ENCODE measurements at regions not wholly inside any gene's neighbourhood (a gene's known extent, or its start where the extent isn't known, plus 50 kb on each side); places are given as distances from the start of the nearest gene placed in this dataset.

GRCh38 chrX:127276326-127276725 lies 456.8 kb downstream of the PRR32 start:
- CTCF ChIA-PET (ENCODE audit: partially characterized antibody): no interaction called here

More at GRCh38 chrX:127276326-127276725, 456.8 kb downstream of the PRR32 start:
- H3K4me1 ChIP-seq (replicated peaks in 1 of 4; ENCODE audit: control insufficient read depth in 3 of 4, insufficient read depth in 4 of 4, low read length in 3 of 4): no peaks in the 10 kb centered on the region
- no peak overlapping the region for H2AK5ac ChIP-seq (ENCODE audit: low read depth, low read length)
- no peaks in the 10 kb centered on the region for H3K79me2 ChIP-seq (ENCODE audit: control insufficient read depth in 1 of 2, insufficient read depth in 2 of 2, low read length in 2 of 2)
- FAIRE-seq (no peak), DNase-seq (ENCODE audit: low read depth in 1 of 2, low spot score in 2 of 2) (no peak)
- H4K8ac ChIP-seq (ENCODE audit: extremely low read depth, insufficient read depth, low read length): no peak overlapping the region
- H3K23me2 ChIP-seq (ENCODE audit: low read depth, low read length): no peaks in the 10 kb centered on the region
- no peak overlapping the region for H3K14ac ChIP-seq (ENCODE audit: insufficient read length)
- H2BK15ac ChIP-seq (ENCODE audit: low read length): no peak overlapping the region
- no peaks in the 10 kb centered on the region for H3K79me1 ChIP-seq (ENCODE audit: low read depth, low read length)
- H4K20me1 ChIP-seq (replicated peaks in 1 of 2; ENCODE audit: control insufficient read depth in 1 of 2, insufficient read depth in 2 of 2, low read length in 2 of 2): no peaks in the 10 kb centered on the region
- no peak overlapping the region for H3K18ac ChIP-seq (ENCODE audit: extremely low read depth, low read length)
- H4K91ac ChIP-seq (replicated peaks; ENCODE audit: insufficient read length, low read length): no peak overlapping the region
- no peak overlapping the region for H3K23ac ChIP-seq (ENCODE audit: insufficient read length)
- H3K4me3 ChIP-seq (ENCODE audit: extremely low read depth in 1 of 4, insufficient read depth in 2 of 4, low read depth in 3 of 4, low read length in 4 of 4): no peak overlapping the region
- no peaks in the 10 kb centered on the region for H3K27me3 ChIP-seq (replicated peaks in 1 of 4; ENCODE audit: control insufficient read depth in 3 of 4, extremely low read depth in 1 of 4, insufficient read depth in 3 of 4, low read length in 3 of 4)
- H3K56ac ChIP-seq (replicated peaks; ENCODE audit: insufficient read length, low read depth, low read length): no peak overlapping the region
- no peak overlapping the region for H2BK12ac ChIP-seq (ENCODE audit: low read depth, low read length)
- TF ChIP-seq SP4 (IDR thresholded peaks at IDR 0.05; ENCODE audit: low read length) (no peak), NRF1 (IDR thresholded peaks at IDR 0.05; ENCODE audit: low read depth, low read length) (no peak), E2F6 (IDR thresholded peaks at IDR 0.05) (no peak), ZNF274 (IDR thresholded peaks at IDR 0.05; ENCODE audit: borderline replicate concordance, extremely low read depth, low read length) (no peak), EP300 (IDR thresholded peaks at IDR 0.05; ENCODE audit: borderline replicate concordance in 1 of 2, low read depth in 2 of 2, low read length in 2 of 2) (no peak), GABPA (IDR thresholded peaks at IDR 0.05; ENCODE audit: borderline replicate concordance, insufficient read depth, low read length) (no peak)
- H3K9me3 ChIP-seq (ENCODE audit: insufficient read depth in 2 of 2, low read depth in 1 of 2, low read length in 1 of 2): no peaks in the 10 kb centered on the region
- no peak overlapping the region for H3K9ac ChIP-seq (replicated peaks in 1 of 4; ENCODE audit: extremely low read depth in 1 of 4, low read depth in 3 of 4, low read length in 3 of 4)
- POLR2A ChIA-PET (ENCODE audit: partially characterized antibody): no interaction called here
- no peak overlapping the region for H3K4ac ChIP-seq (replicated peaks; ENCODE audit: insufficient read length, low read depth, low read length)
- WGBS, 2 experiments (ENCODE audit: extremely low coverage in 1 of 2, insufficient coverage in 1 of 2, insufficient read length in 1 of 2, insufficient replicate concordance in 2 of 2, low coverage in 1 of 2, low lambda C conversion rate in 2 of 2, missing lambda C conversion rate in 1 of 2): 100% methylated on average over 2 of the region's 2 CpGs; no CpG with 5 or more reads in 1 of the 2 experiments
- H2BK20ac ChIP-seq (ENCODE audit: low read length): no peak overlapping the region
- H3K4me2 ChIP-seq (ENCODE audit: insufficient read depth in 1 of 2, low read depth in 2 of 2, low read length in 2 of 2): no peak overlapping the region
- no peak overlapping the region for H4K5ac ChIP-seq (ENCODE audit: insufficient read length, low read depth, low read length)
- no peak overlapping the region for H2BK5ac ChIP-seq (ENCODE audit: low read depth, low read length)
- no peaks in the 10 kb centered on the region for H3K36me3 ChIP-seq (ENCODE audit: control insufficient read depth in 2 of 4, insufficient read depth in 4 of 4, low read length in 3 of 4)
- H2BK120ac ChIP-seq (replicated peaks; ENCODE audit: low read depth, low read length): no peak overlapping the region
- no peak overlapping the region for H2AFZ ChIP-seq (ENCODE audit: low read length)
- no peak overlapping the region for H3K27ac ChIP-seq (ENCODE audit: low read depth, low read length)

Measured in H1 (cell line).